GM18505 (cell line): ENCODE measurements at regions not wholly inside any gene's neighbourhood (a gene's known extent, or its start where the extent isn't known, plus 50 kb on each side); places are given as distances from the start of the nearest gene placed in this dataset.

Experiments
- ATAC-seq: cut with Tn5 transposase; IDR thresholded peaks from one replicate; pipeline ENCODE4 v1.9.1; 2021; ENCODE audit not compliant: unreplicated experiment
- POLR2A ChIP-seq: IDR thresholded peaks from 4 replicates; pipeline ENCODE4 v1.6.1; 2011; ENCODE audit warnings: borderline replicate concordance; ENCODE audit not compliant: insufficient read depth, insufficient read length; ENCODE audit errors: extremely low read depth

DNA sequence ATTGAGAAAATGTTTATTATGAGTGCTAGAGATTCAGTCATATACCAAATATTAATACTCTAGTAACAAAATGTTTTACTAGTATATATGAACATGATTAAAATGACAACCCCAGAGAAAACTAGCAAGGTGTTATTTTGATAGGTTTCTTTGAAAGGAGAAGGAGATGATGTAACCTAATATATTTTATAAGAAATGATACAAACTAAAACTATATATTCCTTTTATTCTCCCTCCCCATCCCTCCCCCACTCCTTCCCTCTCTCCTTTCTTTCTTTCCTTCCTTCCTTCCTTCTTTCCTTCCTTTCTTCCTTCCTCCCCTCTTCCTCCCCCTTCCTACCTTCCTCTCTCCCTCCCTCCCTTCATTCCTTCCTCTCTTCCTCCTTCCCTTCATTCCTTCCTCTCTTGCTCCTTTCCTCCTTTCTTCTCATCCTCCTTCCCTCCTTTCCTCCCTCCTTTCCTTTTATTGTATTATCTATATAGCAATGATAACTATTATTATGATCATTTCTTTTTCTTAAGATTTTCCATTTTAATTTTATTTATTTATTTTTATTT is 215.3 kb upstream of the MEF2C start:
- ATAC-seq, result no peak
- TF ChIP-seq POLR2A, result no peak

DNA sequence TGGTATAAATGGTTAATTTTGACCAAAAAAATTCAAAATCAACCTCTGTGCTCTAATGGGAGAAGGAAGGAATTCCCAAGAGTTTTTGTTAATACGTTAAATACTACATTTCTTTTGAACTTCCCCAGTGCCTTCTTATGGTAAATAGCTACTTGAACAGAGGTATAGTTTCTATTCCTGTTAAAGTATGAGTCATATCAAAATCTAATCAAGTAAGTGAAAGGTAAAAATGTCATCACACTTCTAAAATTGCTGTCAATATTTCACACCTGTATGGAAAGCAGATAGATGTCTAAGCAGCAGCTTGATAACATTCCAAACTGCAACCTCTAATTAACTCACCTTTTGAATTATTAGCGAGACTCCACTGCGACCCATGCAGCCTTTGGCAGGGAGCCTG is 214.1 kb upstream of the MEF2C start:
- no peak for TF ChIP-seq POLR2A
- no peak for ATAC-seq

DNA sequence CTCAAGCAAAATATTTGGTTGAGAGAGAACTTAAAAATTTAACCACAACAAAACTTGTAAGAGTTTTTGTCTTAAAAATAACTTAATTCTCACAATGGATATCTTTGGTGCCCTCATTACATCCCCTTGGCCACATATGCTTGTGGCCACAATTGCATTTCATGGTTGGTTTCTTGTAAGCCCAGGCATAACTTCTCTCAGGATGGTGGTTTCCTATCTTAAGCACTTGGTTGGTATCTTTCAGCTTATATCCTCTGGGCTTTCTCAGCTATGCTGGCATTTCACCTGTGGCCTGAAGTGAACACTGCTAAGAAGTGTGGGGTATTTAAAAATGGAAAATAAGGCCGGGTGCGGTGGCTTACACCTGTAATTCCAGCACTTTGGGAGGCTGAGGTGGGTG is 212.4 kb upstream of the MEF2C start:
- no peak for TF ChIP-seq POLR2A

DNA sequence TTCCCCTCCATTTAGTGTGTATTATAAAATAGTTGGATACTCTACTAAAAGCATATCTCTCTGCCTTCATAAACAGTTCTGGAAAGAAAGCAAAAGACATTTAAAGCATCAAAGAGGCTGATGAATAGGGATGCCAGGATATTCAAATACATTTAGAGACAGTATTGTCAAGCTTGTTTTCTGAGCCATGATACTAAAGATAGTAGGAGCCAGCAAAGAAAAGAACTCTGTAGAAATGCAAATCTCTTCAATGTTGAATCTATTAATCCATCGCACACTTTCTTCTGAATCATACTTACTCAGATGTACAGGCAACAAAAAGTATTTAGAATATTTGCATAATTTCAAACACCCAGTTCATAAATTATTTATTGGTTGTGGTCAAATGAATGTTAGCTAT is 207.1 kb upstream of the MEF2C start:
- TF ChIP-seq POLR2A, result no peak
- no peak for ATAC-seq

More for the DNA sequence above, 212.4 kb upstream of the MEF2C start:
- ATAC-seq, result no peak

DNA sequence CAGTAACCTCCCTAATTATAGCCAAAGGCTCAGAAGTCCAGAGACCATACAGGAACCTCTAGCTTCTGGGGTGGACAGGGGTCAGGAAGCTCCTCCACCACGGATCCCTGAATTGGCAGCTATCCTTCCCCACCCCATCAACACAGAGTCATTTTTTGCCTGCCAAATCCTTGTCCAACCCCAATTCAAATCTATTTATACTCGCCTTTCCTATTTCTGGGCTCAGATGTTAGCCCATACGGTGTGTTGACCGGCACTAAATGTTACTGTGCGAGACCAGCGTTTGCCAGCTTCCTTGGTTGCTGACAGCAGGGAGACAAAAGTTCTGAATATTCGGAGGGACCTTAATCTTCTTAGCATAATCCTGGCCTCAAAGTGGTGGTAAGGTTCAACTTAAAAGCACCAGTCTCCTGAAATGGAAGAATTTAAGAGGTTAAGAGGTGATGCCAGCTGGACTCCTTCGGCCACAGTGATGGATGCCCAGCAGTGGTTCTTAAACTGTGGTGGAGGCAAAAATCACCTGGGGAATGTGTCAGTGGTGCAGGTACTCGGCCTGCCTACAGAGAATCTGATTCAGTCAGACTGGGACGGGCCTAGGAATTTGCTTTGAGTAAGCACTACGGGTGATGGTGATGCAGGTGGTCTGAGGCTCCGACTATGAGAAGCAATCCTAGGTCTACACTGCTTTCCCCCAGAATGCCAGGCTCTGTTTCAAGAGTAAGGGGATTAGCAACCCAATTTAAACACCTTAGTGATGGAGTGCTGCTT is 204.8 kb upstream of the MEF2C start:
- ATAC-seq, result no peak
- no peak for TF ChIP-seq POLR2A

DNA sequence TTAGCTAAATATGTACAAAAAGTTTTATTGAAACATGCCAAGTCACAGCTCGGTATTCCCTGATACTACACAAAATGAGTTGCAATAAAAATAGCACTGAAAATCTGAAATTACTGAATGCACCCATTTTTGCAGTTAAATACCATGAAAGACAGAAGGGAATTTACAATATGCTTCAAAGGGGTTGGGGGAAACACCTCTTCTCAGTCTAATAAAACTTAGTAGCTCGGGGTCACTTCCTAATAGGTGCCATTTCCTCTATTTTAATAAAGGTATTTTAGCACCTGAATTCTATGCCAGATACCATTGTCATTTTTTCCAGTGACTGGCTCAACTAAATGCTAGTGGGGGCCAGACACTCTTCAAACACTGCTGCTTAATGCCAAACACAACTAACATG is 204.1 kb upstream of the MEF2C start:
- ATAC-seq, result no peak
- TF ChIP-seq POLR2A, result no peak

DNA sequence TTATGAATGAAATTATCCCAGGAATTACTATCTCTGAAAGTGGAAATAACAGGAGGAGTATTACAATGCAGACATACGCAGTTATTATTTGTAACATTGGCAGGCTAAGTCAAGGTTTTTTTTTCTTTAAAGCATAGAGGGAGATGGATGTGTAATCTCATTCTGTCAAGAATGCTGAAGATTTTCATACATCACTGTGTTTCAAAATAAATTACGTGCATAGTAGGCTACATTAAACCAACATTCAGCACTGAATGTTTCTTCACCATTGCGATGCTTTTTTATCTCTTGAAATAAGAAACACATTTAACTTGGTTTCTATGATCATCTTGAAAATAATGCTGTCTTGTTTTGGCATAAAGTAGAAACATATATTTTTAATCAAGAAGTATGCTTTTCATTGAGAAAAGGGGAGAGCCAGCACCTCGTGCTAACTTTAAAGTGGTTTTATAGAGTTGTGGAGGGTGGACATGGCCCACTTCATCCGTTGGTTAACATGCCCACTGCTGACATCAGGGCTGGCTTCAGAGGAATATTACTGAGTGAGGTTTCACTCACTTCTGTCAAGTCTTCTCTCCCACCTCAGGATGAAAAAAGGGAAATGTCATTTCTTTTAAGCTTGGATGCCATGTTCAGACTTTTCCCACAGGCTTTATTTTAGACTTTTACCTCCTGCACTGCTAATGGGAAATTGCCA is 203.6 kb upstream of the MEF2C start:
- no peak for TF ChIP-seq POLR2A
- no peak for ATAC-seq

DNA sequence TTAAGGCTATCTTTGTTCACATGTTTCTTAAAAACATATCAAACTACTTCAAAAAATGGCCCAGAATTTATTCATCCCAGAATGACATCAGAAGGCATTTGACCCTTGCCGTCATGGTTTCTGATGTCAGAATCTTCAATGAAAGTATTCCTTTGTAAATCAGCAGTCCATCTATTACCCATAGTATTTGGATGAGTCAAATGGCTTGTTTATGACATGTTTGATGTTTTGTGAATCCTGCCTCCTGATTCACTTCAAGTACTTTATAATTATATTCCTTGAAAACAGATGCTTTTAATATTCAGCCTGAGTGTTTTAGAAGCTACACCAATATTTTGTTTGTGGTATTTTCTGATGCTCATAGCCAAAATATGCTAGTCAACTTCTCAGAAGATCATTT is 200.8 kb upstream of the MEF2C start:
- no peak for TF ChIP-seq POLR2A
- no peak for ATAC-seq

DNA sequence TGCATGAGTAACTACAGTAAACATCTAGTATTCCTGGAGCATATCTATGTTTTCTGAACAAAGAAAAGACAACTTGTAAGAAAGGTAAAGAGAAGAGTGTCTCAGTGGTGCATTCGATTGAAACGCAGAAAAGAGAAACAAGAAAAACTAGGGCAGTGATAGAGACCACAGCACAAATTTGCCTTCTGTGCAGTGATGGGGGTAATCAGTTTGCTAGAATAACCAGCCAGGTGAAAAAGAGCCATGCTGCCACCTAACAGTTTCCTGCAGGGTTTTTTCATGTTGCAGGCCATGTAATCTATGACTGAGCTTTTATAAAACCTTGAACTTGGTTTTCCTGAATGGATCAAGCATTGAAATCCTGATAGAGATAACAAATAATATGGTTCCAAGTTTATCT is 198.4 kb upstream of the MEF2C start:
- no peak for TF ChIP-seq POLR2A
- ATAC-seq, result no peak

DNA sequence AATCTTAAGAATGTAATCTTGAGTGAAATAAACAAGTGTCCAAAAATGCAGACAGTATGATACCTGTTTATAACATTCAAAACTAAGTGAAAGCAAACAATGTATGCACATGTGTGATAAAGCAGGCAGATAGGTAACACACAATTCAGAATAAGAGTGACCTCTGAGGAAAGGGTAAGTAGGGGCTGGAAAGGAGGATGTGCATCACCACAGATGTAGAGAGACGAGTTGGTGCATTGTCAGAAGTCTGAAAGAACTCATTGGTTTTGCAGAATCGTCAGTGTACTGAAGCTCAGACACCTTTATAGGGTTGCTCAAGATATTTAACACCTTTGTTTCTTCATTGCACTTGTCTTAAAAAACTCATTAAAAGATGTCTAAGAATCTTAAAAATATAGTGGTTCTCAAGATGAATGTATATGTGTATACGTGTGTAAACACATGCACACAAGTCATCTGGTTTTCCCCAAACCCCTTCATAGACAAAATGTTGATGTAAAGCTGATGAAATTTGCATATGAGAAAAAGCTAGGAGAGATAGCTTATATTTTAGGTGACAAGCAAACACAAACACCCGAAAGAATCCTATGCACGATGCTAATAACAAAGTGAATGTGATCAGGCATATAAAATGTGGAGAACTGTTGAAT is 197.6 kb upstream of the MEF2C start:
- no peak for ATAC-seq
- TF ChIP-seq POLR2A, result no peak

DNA sequence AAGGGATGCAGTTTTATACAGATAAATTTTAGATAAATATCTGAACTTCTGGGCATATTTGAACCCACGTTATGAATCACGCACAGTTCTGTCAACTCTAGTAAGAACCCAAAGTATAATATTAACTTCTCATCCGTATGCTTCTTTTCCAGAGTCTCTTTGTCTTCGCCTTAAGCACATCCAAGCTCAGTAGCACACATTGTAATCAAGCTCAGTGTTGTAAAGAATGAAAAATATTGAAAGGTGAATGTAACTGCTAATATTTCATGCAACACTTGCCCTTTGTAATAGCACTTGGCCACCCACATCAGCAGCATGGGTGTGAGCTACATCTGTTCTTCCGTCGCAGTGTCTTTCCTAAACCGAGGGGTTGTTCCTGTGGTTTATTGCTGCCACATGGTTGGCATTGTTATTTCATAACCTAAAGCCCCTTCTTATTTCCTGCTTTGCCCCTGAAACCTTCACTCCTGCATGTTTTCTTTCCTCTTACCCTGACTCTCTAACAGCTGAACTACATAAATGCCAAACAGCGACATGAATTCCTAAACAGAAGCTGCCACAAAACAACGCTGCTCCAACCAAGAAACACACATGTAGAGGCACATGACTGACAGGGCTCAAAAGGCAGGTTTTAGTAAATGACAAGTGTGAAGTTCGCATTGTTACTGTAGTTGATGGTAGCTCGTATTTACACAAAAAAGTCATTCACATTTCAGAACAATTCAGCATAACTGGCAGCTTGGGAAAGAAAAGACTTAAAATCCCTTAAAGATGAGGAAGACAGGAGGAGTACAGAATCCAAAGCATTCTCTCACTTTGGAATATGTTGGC is 190.1 kb upstream of the MEF2C start:
- no peak for ATAC-seq
- no peak for TF ChIP-seq POLR2A

DNA sequence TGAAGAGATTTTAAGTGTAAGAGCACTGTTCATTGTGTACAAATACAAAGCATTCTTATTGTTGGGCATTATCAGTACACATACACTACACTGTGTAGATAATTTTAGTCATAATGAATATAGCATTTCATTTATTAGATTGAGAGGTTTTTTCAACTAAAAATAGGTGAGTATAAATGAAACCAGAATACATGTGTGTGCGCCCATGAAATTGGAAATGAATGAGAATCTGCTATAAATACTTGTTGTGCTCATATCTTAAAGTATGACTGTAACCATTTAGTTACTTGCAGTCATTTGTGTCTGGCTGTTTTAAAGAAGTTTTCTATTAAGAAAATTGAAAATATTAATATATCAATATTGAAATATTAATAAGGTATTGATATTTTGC is 189.0 kb upstream of the MEF2C start:
- TF ChIP-seq POLR2A, result no peak
- peak; percentile 54 for ATAC-seq
